GM23338 (cell line): ENCODE measurements at regions not wholly inside any gene's neighbourhood (a gene's known extent, or its start where the extent isn't known, plus 50 kb on each side); places are given as distances from the start of the nearest gene placed in this dataset.

Experiments used
- ATAC-seq: fragments of 200-7000 bp; cut with Tn5 transposase; 3 replicates; pipeline ENCODE4 v1.9.1; 2020
- DNase-seq: peaks from one replicate; pipeline ENCODE4 v3.0.0-alpha.2; 2015; ENCODE audit warnings: low spot score
- H2AFZ ChIP-seq: fragments of 200-600 bp; sonication (generic); 2 replicates; pipeline ENCODE4 v1.8.0; 2016; ENCODE audit warnings: antibody characterized with exemption, mild to moderate bottlenecking, moderate library complexity
- H3F3A ChIP-seq: fragments of 200-600 bp; sonication (generic); replicated peaks from 2 replicates; pipeline ENCODE4 v1.8.0; 2017; ENCODE audit warnings: antibody characterized with exemption, mixed run types, low read depth
- H3K27ac ChIP-seq: fragments of 200-600 bp; sonication (generic); 2 replicates; pipeline ENCODE4 v1.6.1; 2016; ENCODE audit warnings: low read depth
- H3K27me3 ChIP-seq: fragments of 200-600 bp; sonication (generic); 2 replicates; pipeline ENCODE4 v1.8.0; 2016; ENCODE audit warnings: mild to moderate bottlenecking, mixed run types, moderate library complexity; ENCODE audit not compliant: insufficient read depth
- H3K36me3 ChIP-seq: fragments of 200-600 bp; sonication (generic); 2 replicates; pipeline ENCODE4 v1.8.0; 2016; ENCODE audit warnings: mild to moderate bottlenecking; ENCODE audit not compliant: insufficient read depth
- H3K4me1 ChIP-seq: fragments of 200-600 bp; sonication (generic); 2 replicates; pipeline ENCODE4 v1.8.0; 2016; ENCODE audit warnings: mild to moderate bottlenecking, moderate library complexity; ENCODE audit not compliant: insufficient read depth
- H3K4me2 ChIP-seq: fragments of 200-600 bp; sonication (generic); 2 replicates; pipeline ENCODE4 v1.7.1; 2017; ENCODE audit warnings: mixed run types
- H3K4me3 ChIP-seq: fragments of 200-600 bp; sonication (generic); 2 replicates; pipeline ENCODE4 v1.6.1; 2016; ENCODE audit warnings: mixed run types
- H3K79me2 ChIP-seq: fragments of 200-600 bp; sonication (generic); replicated peaks from 2 replicates; pipeline ENCODE4 v1.8.0; 2017; ENCODE audit warnings: mild to moderate bottlenecking; ENCODE audit not compliant: insufficient read depth
- H3K9me2 ChIP-seq: fragments of 200-600 bp; sonication (generic); 2 replicates; pipeline ENCODE4 v1.8.0; 2017; ENCODE audit not compliant: insufficient read depth
- H4K20me1 ChIP-seq: fragments of 200-600 bp; sonication (generic); replicated peaks from 2 replicates; pipeline ENCODE4 v1.8.0; 2017; ENCODE audit warnings: mild to moderate bottlenecking; ENCODE audit not compliant: insufficient read depth
- H3K27ac Mint-ChIP-seq: 2 replicates; pipeline ENCODE4 v1.8.0; 2020; ENCODE audit warnings: inconsistent platforms, mild to moderate bottlenecking, moderate library complexity, mixed read lengths
- H3K27me3 Mint-ChIP-seq: 3 replicates; pipeline ENCODE4 v1.8.0; 2022; ENCODE audit warnings: low read depth, mild to moderate bottlenecking, moderate library complexity, mixed read lengths, inconsistent platforms; ENCODE audit not compliant: insufficient read depth, poor library complexity
- H3K36me3 Mint-ChIP-seq: 3 replicates; pipeline ENCODE4 v1.8.0; 2021; ENCODE audit warnings: low read depth, mild to moderate bottlenecking, inconsistent platforms, moderate library complexity, mixed read lengths
- H3K4me1 Mint-ChIP-seq: 3 replicates; pipeline ENCODE4 v1.8.0; 2020; ENCODE audit warnings: mild to moderate bottlenecking, inconsistent platforms, mixed read lengths
- H3K4me3 Mint-ChIP-seq: 3 replicates; pipeline ENCODE4 v1.8.0; 2021; ENCODE audit warnings: moderate library complexity, mild to moderate bottlenecking, inconsistent platforms, mixed read lengths
- H3K9me3 Mint-ChIP-seq: 3 replicates; pipeline ENCODE4 v1.8.0; 2020; ENCODE audit warnings: moderate library complexity, mild to moderate bottlenecking, inconsistent platforms, mixed read lengths
- EZH2 ChIP-seq: fragments of 200-600 bp; sonication (generic); IDR thresholded peaks from one replicate; pipeline ENCODE4 v1.8.0; 2017; ENCODE audit warnings: antibody characterized with exemption, mild to moderate bottlenecking, low read depth; ENCODE audit not compliant: unreplicated experiment
- ZNF331 ChIP-seq: fragments of 250-450 bp; sonication (Bioruptor Pico); IDR thresholded peaks from 2 replicates; pipeline ENCODE4 v1.5.0; 2020; ENCODE audit warnings: low read depth, mild to moderate bottlenecking, moderate library complexity
- TF ChIP-seq, protein P1 (sequence below), 2 experiments: fragments of 200-600 bp in 1 of 2; sonication (generic) in 1 of 2; conservative IDR thresholded peaks; 2 replicates each; pipeline versions ENCODE4 v1.5.1 to v1.6.1; 2016 to 2017; ENCODE audit warnings: antibody characterized with exemption in 2 of 2, low read depth in 2 of 2, mild to moderate bottlenecking in 2 of 2, moderate library complexity in 1 of 2
- TF ChIP-seq, protein P2 (sequence below): fragments of 250-450 bp; sonication (Bioruptor Pico); IDR thresholded peaks from 2 replicates; pipeline ENCODE4 v1.5.0; 2020; ENCODE audit warnings: mild to moderate bottlenecking, moderate library complexity
- TF ChIP-seq, protein P3 (sequence below): IDR thresholded peaks from 2 replicates; pipeline ENCODE4 v1.6.1; 2016; ENCODE audit warnings: antibody characterized with exemption

DNA sequence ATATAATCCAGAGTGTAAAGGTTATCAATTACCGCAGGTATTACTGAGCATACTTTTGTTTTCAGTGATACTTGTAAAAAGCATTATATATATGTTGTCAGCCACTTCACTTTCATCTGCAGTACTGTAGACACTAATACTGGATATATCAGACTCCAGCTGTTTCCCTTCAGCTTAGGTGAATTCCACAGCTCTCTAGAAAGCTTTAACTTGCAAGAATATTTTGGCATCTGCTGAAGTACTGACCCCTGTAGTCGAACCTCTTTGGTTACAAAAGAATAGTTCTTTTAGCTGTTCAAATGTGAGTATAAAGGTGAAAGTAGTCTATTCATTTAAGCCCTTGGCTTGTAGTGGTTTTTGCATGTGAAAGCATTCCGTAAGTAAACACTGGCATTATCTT lies 1222.7 kb upstream of the TENM3 start:
- Mint-ChIP-seq H3K4me1 (peaks cover 11% of the 10 kb centered on the region), H3K27me3 (peaks cover 7% of the 10 kb centered on the region), H3K4me3 (no peak overlapping the region), H3K36me3 (no peaks in the 10 kb centered on the region), H3K9me3 (no peaks in the 10 kb centered on the region), H3K27ac (no peak overlapping the region)
- Histone ChIP-seq H3K27ac (no peak overlapping the region), H2AFZ (no peak overlapping the region), H4K20me1 (no peaks in the 10 kb centered on the region), H3K9me2 (no peaks in the 10 kb centered on the region), H3F3A (no peaks in the 10 kb centered on the region), H3K4me2 (no peak overlapping the region), H3K4me3 (no peak overlapping the region), H3K27me3 (no peaks in the 10 kb centered on the region), H3K79me2 (no peaks in the 10 kb centered on the region), H3K4me1 (0 out of 2 replicates have a peak, but pooled peaks cover 9% of the 10 kb centered on the region), H3K36me3 (no peaks in the 10 kb centered on the region)
- TF ChIP-seq EZH2 (no peak), ZNF331 (CRISPR knock-in tag) (no peak)
- TF ChIP-seq, protein P1, sequence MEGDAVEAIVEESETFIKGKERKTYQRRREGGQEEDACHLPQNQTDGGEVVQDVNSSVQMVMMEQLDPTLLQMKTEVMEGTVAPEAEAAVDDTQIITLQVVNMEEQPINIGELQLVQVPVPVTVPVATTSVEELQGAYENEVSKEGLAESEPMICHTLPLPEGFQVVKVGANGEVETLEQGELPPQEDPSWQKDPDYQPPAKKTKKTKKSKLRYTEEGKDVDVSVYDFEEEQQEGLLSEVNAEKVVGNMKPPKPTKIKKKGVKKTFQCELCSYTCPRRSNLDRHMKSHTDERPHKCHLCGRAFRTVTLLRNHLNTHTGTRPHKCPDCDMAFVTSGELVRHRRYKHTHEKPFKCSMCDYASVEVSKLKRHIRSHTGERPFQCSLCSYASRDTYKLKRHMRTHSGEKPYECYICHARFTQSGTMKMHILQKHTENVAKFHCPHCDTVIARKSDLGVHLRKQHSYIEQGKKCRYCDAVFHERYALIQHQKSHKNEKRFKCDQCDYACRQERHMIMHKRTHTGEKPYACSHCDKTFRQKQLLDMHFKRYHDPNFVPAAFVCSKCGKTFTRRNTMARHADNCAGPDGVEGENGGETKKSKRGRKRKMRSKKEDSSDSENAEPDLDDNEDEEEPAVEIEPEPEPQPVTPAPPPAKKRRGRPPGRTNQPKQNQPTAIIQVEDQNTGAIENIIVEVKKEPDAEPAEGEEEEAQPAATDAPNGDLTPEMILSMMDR (conservative IDR thresholded peaks at IDR 0.05; ENCODE audit: low read depth in 2 of 2): no peak
- TF ChIP-seq, protein P2, sequence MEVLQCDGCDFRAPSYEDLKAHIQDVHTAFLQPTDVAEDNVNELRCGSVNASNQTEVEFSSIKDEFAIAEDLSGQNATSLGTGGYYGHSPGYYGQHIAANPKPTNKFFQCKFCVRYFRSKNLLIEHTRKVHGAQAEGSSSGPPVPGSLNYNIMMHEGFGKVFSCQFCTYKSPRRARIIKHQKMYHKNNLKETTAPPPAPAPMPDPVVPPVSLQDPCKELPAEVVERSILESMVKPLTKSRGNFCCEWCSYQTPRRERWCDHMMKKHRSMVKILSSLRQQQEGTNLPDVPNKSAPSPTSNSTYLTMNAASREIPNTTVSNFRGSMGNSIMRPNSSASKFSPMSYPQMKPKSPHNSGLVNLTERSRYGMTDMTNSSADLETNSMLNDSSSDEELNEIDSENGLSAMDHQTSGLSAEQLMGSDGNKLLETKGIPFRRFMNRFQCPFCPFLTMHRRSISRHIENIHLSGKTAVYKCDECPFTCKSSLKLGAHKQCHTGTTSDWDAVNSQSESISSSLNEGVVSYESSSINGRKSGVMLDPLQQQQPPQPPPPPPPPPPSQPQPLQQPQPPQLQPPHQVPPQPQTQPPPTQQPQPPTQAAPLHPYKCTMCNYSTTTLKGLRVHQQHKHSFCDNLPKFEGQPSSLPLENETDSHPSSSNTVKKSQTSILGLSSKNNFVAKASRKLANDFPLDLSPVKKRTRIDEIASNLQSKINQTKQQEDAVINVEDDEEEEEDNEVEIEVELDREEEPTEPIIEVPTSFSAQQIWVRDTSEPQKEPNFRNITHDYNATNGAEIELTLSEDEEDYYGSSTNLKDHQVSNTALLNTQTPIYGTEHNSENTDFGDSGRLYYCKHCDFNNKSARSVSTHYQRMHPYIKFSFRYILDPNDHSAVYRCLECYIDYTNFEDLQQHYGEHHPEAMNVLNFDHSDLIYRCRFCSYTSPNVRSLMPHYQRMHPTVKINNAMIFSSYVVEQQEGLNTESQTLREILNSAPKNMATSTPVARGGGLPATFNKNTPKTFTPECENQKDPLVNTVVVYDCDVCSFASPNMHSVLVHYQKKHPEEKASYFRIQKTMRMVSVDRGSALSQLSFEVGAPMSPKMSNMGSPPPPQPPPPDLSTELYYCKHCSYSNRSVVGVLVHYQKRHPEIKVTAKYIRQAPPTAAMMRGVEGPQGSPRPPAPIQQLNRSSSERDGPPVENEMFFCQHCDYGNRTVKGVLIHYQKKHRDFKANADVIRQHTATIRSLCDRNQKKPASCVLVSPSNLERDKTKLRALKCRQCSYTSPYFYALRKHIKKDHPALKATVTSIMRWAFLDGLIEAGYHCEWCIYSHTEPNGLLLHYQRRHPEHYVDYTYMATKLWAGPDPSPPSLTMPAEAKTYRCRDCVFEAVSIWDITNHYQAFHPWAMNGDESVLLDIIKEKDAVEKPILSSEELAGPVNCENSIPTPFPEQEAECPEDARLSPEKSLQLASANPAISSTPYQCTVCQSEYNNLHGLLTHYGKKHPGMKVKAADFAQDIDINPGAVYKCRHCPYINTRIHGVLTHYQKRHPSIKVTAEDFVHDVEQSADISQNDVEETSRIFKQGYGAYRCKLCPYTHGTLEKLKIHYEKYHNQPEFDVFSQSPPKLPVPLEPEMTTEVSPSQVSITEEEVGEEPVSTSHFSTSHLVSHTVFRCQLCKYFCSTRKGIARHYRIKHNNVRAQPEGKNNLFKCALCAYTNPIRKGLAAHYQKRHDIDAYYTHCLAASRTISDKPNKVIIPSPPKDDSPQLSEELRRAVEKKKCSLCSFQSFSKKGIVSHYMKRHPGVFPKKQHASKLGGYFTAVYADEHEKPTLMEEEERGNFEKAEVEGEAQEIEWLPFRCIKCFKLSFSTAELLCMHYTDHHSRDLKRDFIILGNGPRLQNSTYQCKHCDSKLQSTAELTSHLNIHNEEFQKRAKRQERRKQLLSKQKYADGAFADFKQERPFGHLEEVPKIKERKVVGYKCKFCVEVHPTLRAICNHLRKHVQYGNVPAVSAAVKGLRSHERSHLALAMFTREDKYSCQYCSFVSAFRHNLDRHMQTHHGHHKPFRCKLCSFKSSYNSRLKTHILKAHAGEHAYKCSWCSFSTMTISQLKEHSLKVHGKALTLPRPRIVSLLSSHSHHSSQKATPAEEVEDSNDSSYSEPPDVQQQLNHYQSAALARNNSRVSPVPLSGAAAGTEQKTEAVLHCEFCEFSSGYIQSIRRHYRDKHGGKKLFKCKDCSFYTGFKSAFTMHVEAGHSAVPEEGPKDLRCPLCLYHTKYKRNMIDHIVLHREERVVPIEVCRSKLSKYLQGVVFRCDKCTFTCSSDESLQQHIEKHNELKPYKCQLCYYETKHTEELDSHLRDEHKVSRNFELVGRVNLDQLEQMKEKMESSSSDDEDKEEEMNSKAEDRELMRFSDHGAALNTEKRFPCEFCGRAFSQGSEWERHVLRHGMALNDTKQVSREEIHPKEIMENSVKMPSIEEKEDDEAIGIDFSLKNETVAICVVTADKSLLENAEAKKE (CRISPR knock-in tag): no peak
- TF ChIP-seq, protein P3, sequence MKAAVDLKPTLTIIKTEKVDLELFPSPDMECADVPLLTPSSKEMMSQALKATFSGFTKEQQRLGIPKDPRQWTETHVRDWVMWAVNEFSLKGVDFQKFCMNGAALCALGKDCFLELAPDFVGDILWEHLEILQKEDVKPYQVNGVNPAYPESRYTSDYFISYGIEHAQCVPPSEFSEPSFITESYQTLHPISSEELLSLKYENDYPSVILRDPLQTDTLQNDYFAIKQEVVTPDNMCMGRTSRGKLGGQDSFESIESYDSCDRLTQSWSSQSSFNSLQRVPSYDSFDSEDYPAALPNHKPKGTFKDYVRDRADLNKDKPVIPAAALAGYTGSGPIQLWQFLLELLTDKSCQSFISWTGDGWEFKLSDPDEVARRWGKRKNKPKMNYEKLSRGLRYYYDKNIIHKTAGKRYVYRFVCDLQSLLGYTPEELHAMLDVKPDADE: no peak
- DNase-seq (no peak), ATAC-seq (no peak)
